CD4-positive, alpha-beta memory T cell (primary cell): ENCODE measurements at regions not wholly inside any gene's neighbourhood (a gene's known extent, or its start where the extent isn't known, plus 50 kb on each side); places are given as distances from the start of the nearest gene placed in this dataset.

Source experiments
- CTCF ChIA-PET: fragments of 350-600 bp; sonication (Branson Sonifier 250); formaldehyde crosslinking; loops from one replicate; lab custom pipeline; 2021; ENCODE audit warnings: inconsistent platforms; ENCODE audit not compliant: partially characterized antibody; lab: Charles Lee
- POLR2A ChIA-PET: fragments of 350-600 bp; sonication (Branson Sonifier 250); formaldehyde crosslinking; loops from one replicate; lab custom pipeline; 2021; ENCODE audit not compliant: partially characterized antibody; lab: Charles Lee
- DNase-seq, 5 donors: peaks; one replicate each; pipeline versions ENCODE4 v3.0.0 to v3.0.0-alpha.2; 2020 to 2022; ENCODE audit warnings: mixed read lengths in 1 of 5
- H3K27ac ChIP-seq: one replicate; pipeline ENCODE4 v1.7.0; 2013; ENCODE audit warnings: low read depth, low read length
- H3K27me3 ChIP-seq: 2 replicates; pipeline ENCODE4 v1.7.0; 2013; ENCODE audit warnings: mild to moderate bottlenecking, low read length, moderate library complexity; ENCODE audit not compliant: insufficient read depth
- H3K36me3 ChIP-seq: 2 replicates; pipeline ENCODE4 v1.7.0; 2013; ENCODE audit warnings: mild to moderate bottlenecking, low read length, moderate library complexity; ENCODE audit not compliant: insufficient read depth
- H3K4me1 ChIP-seq: 2 replicates; pipeline ENCODE4 v1.7.0; 2013; ENCODE audit warnings: mild to moderate bottlenecking, low read length, moderate library complexity; ENCODE audit not compliant: insufficient read depth
- H3K4me3 ChIP-seq, 2 donors: one replicate each; pipeline ENCODE4 v1.7.0; 2013; ENCODE audit warnings: low read length in 2 of 2, mild to moderate bottlenecking in 1 of 2
- H3K9me3 ChIP-seq, 2 donors: one replicate each; pipeline ENCODE4 v1.7.0; 2013; ENCODE audit warnings: low read length in 2 of 2, control low read depth in 1 of 2; ENCODE audit not compliant: control insufficient read depth in 1 of 2
- H3K27ac Mint-ChIP-seq, 7 donors: one replicate each; pipeline ENCODE4 v1.8.0; 2020 to 2021; ENCODE audit warnings: mixed read lengths in 7 of 7, mild to moderate bottlenecking in 6 of 7, inconsistent platforms in 3 of 7, moderate library complexity in 3 of 7
- H3K27me3 Mint-ChIP-seq, 2 donors: one replicate each; pipeline ENCODE4 v1.8.0; 2020 to 2021; ENCODE audit warnings: mixed read lengths in 2 of 2
- H3K36me3 Mint-ChIP-seq, 2 donors: one replicate each; pipeline ENCODE4 v1.8.0; 2020 to 2021; ENCODE audit warnings: mixed read lengths in 2 of 2, inconsistent platforms in 1 of 2, mild to moderate bottlenecking in 1 of 2
- H3K4me1 Mint-ChIP-seq, 4 donors: one replicate each; pipeline ENCODE4 v1.8.0; 2020 to 2021; ENCODE audit warnings: mixed read lengths in 4 of 4, mild to moderate bottlenecking in 1 of 4
- H3K4me3 Mint-ChIP-seq, 8 donors: one replicate each; pipeline ENCODE4 v1.8.0; 2020 to 2021; ENCODE audit warnings: mixed read lengths in 8 of 8, mild to moderate bottlenecking in 7 of 8, moderate library complexity in 6 of 8, inconsistent platforms in 3 of 8
- H3K9me3 Mint-ChIP-seq, 8 donors: one replicate each; pipeline ENCODE4 v1.8.0; 2020 to 2021; ENCODE audit warnings: mixed read lengths in 8 of 8, mild to moderate bottlenecking in 5 of 8, inconsistent platforms in 3 of 8, moderate library complexity in 1 of 8
- intact Hi-C: fragments of 100-400 bp; cut with micrococcal nuclease; formaldehyde crosslinking; loops from one replicate; pipeline ENCODE4 v1.15.1; 2023

GRCh38 chr1:234908571-234908970, 220.1 kb downstream of the TOMM20 start:
- Histone ChIP-seq H3K36me3 (no peaks in the 10 kb centered on the region), H3K27me3 (no peaks in the 10 kb centered on the region), H3K27ac (no peak overlapping the region), H3K4me1 (peaks cover 29% of the 10 kb centered on the region), H3K4me3 (no peak overlapping the region), H3K9me3 (no peaks in the 10 kb centered on the region)
- Mint-ChIP-seq H3K27ac (peak overlapping the region in 1 of 7 donors; percentile 15), H3K36me3 (no peaks in the 10 kb centered on the region), H3K4me3 (peak overlapping the region in 1 of 8 donors; percentile 33), H3K9me3 (no peaks in the 10 kb centered on the region), H3K4me1 (peaks cover 23 to 34% (median 28%) of the 10 kb centered on the region in 4 donors), H3K27me3 (no peaks in the 10 kb centered on the region)
- CTCF ChIA-PET = no interaction called here
- intact Hi-C loops = no loop called here
- POLR2A ChIA-PET = no interaction called here
- DNase-seq = no peak

GRCh38 chr1:234907940-234908405, 220.7 kb downstream of the TOMM20 start:
- Mint-ChIP-seq H3K27me3 (no peaks in the 10 kb centered on the region), H3K36me3 (no peaks in the 10 kb centered on the region), H3K9me3 (no peaks in the 10 kb centered on the region), H3K27ac (peak overlapping the region in 1 of 7 donors; percentile 32), H3K4me3 (no peak overlapping the region), H3K4me1 (peaks cover 20 to 28% (median 24%) of the 10 kb centered on the region in 4 donors)
- no peaks in the 10 kb centered on the region for H3K27me3 ChIP-seq
- POLR2A ChIA-PET = no interaction called here
- no peaks in the 10 kb centered on the region for H3K9me3 ChIP-seq
- peaks cover 25% of the 10 kb centered on the region for H3K4me1 ChIP-seq
- DNase-seq = no peak
- no peak overlapping the region for H3K4me3 ChIP-seq
- CTCF ChIA-PET = no interaction called here
- H3K36me3 ChIP-seq = no peaks in the 10 kb centered on the region
- intact Hi-C loops = no loop called here
- H3K27ac ChIP-seq = no peak overlapping the region

- H3K36me3 Mint-ChIP-seq = no peaks in the 10 kb centered on the region
- H3K27ac ChIP-seq = no peak overlapping the region
- H3K27me3 ChIP-seq = no peaks in the 10 kb centered on the region
- H3K4me1 ChIP-seq = peaks cover 19% of the 10 kb centered on the region
- no peaks in the 10 kb centered on the region for H3K27me3 Mint-ChIP-seq
- DNase-seq = no peak
- no peaks in the 10 kb centered on the region for H3K9me3 Mint-ChIP-seq
- H3K4me1 Mint-ChIP-seq = peaks cover 16 to 22% (median 18%) of the 10 kb centered on the region in 4 donors
- POLR2A ChIA-PET = no interaction called here
- H3K4me3 ChIP-seq = no peak overlapping the region
- no peaks in the 10 kb centered on the region for H3K9me3 ChIP-seq
- H3K27ac Mint-ChIP-seq = peak overlapping the region in 2 of 7 donors; percentile 32 to 42
- H3K4me3 Mint-ChIP-seq = no peak overlapping the region
- CTCF ChIA-PET = no interaction called here
- intact Hi-C loops = no loop called here
- no peaks in the 10 kb centered on the region for H3K36me3 ChIP-seq
Measured at GRCh38 chr1:234907208-234907939, 221.3 kb downstream of the TOMM20 start.

GRCh38 chr1:234906654-234907053, 222.0 kb downstream of the TOMM20 start:
- H3K9me3 Mint-ChIP-seq = no peaks in the 10 kb centered on the region
- ChIA-PET CTCF (no interaction called here), POLR2A (no interaction called here)
- no peaks in the 10 kb centered on the region for H3K27me3 ChIP-seq
- no peak overlapping the region for H3K4me3 ChIP-seq
- H3K27ac ChIP-seq = no peak overlapping the region
- H3K36me3 Mint-ChIP-seq = no peaks in the 10 kb centered on the region
- no peaks in the 10 kb centered on the region for H3K27me3 Mint-ChIP-seq
- intact Hi-C loops = no loop called here
- no peaks in the 10 kb centered on the region for H3K36me3 ChIP-seq
- peaks cover 10 to 15% (median 12%) of the 10 kb centered on the region in 4 donors for H3K4me1 Mint-ChIP-seq
- H3K4me1 ChIP-seq = peaks cover 12% of the 10 kb centered on the region
- no peaks in the 10 kb centered on the region for H3K9me3 ChIP-seq
- H3K4me3 Mint-ChIP-seq = no peak overlapping the region
- no peak for DNase-seq
- peak overlapping the region in 1 of 7 donors; percentile 52 for H3K27ac Mint-ChIP-seq

GRCh38 chr1:234902774-234903547, 225.7 kb downstream of the TOMM20 start:
- Mint-ChIP-seq H3K27ac (peak overlapping the region in 1 of 7 donors; percentile 1), H3K4me3 (no peak overlapping the region), H3K9me3 (no peaks in the 10 kb centered on the region), H3K4me1 (no peaks in the 10 kb centered on the region), H3K27me3 (no peaks in the 10 kb centered on the region), H3K36me3 (no peaks in the 10 kb centered on the region)
- Histone ChIP-seq H3K27ac (no peak overlapping the region), H3K4me3 (no peak overlapping the region), H3K4me1 (no peaks in the 10 kb centered on the region), H3K36me3 (no peaks in the 10 kb centered on the region), H3K9me3 (no peaks in the 10 kb centered on the region), H3K27me3 (no peaks in the 10 kb centered on the region)
- ChIA-PET POLR2A (interaction anchor here (2.1 kb wide), 1 partner anchor 8 kb away, joined by 5 read pairs; no protein-coding TSS in a partner anchor), CTCF (interaction anchor here (0.8 kb wide), 1 partner anchor 10 kb away, joined by 3 read pairs; no protein-coding TSS in a partner anchor)
- no peak for DNase-seq
- intact Hi-C loops = no loop called here

- POLR2A ChIA-PET = interaction anchor here (2.1 kb wide), 1 partner anchor 10 kb away, joined by 5 read pairs; no protein-coding TSS in a partner anchor
- no peaks in the 10 kb centered on the region for H3K9me3 Mint-ChIP-seq
Measured at GRCh38 chr1:234901491-234902049, 227.1 kb downstream of the TOMM20 start.

GRCh38 chr1:234900595-234900994, 228.0 kb downstream of the TOMM20 start:
- Mint-ChIP-seq H3K27ac (peak overlapping the region in 1 of 7 donors; percentile 18), H3K36me3 (no peaks in the 10 kb centered on the region), H3K9me3 (no peaks in the 10 kb centered on the region), H3K27me3 (no peaks in the 10 kb centered on the region), H3K4me3 (no peak overlapping the region), H3K4me1 (peaks cover 0 to 10% (median 6%) of the 10 kb centered on the region in 4 donors)
- Histone ChIP-seq H3K36me3 (no peaks in the 10 kb centered on the region), H3K27ac (no peak overlapping the region), H3K4me3 (no peak overlapping the region), H3K9me3 (no peaks in the 10 kb centered on the region), H3K27me3 (no peaks in the 10 kb centered on the region), H3K4me1 (no peaks in the 10 kb centered on the region)
- CTCF ChIA-PET = no interaction called here
- intact Hi-C loops = no loop called here
- POLR2A ChIA-PET = interaction anchor here (2.1 kb wide), 1 partner anchor 11 kb away, joined by 5 read pairs; no protein-coding TSS in a partner anchor
- DNase-seq = no peak

More at GRCh38 chr1:234901491-234902049, 227.1 kb downstream of the TOMM20 start:
- no peaks in the 10 kb centered on the region for H3K36me3 Mint-ChIP-seq
- no peaks in the 10 kb centered on the region for H3K9me3 ChIP-seq
- DNase-seq = no peak
- H3K36me3 ChIP-seq = no peaks in the 10 kb centered on the region
- CTCF ChIA-PET = no interaction called here
- H3K27me3 ChIP-seq = no peaks in the 10 kb centered on the region
- no peak overlapping the region for H3K27ac ChIP-seq
- intact Hi-C loops = no loop called here
- no peak overlapping the region for H3K4me3 Mint-ChIP-seq
- peaks cover 0 to 6% (median 5%) of the 10 kb centered on the region in 4 donors for H3K4me1 Mint-ChIP-seq
- no peaks in the 10 kb centered on the region for H3K4me1 ChIP-seq
- no peaks in the 10 kb centered on the region for H3K27me3 Mint-ChIP-seq
- no peak overlapping the region for H3K4me3 ChIP-seq
- H3K27ac Mint-ChIP-seq = no peak overlapping the region
